Gastrocnemius medialis (tissue), 4 donors: ENCODE measurements at regions not wholly inside any gene's neighbourhood (a gene's known extent, or its start where the extent isn't known, plus 50 kb on each side); places are given as distances from the start of the nearest gene placed in this dataset.

Experiments used
- ATAC-seq, 2 donors: fragments of 150-250 bp; one replicate each; pipeline ENCODE4 v1.9.1; 2016
- DNase-seq, 2 donors: peaks; one replicate each; pipeline ENCODE4 v3.0.0-alpha.2; 2019
- H3K27ac ChIP-seq, 4 donors: fragments of 200-600 bp; sonication (generic); 1 replicate in 1 of 4; 2 replicates in 3 of 4; pipeline ENCODE4 v1.5.1; 2016 to 2018; ENCODE audit warnings: mild to moderate bottlenecking in 2 of 4, moderate library complexity in 1 of 4
- H3K27me3 ChIP-seq, 3 donors: fragments of 200-600 bp; sonication (generic) in 2 of 3; 1 replicate in 1 of 3; 2 replicates in 2 of 3; pipeline versions ENCODE4 v1.5.1 to v1.6.0; 2016 to 2019; ENCODE audit warnings: mild to moderate bottlenecking in 1 of 3, moderate library complexity in 1 of 3
- H3K36me3 ChIP-seq, 2 donors: fragments of 200-600 bp; sonication (generic) in 1 of 2; one replicate each; pipeline ENCODE4 v1.5.1; 2017 to 2018
- H3K4me1 ChIP-seq, 2 donors: fragments of 200-600 bp; sonication (generic) in 1 of 2; one replicate each; pipeline ENCODE4 v1.5.1; 2016 to 2017; ENCODE audit warnings: mild to moderate bottlenecking in 2 of 2
- H3K4me3 ChIP-seq, 4 donors: fragments of 200-600 bp; sonication (generic) in 3 of 4; 1 replicate in 1 of 4; 2 replicates in 3 of 4; pipeline ENCODE4 v1.5.1; 2016 to 2019; ENCODE audit warnings: mild to moderate bottlenecking in 2 of 4
- H3K9me3 ChIP-seq, 3 donors: fragments of 200-600 bp; sonication (generic) in 2 of 3; 1 replicate in 1 of 3; 2 replicates in 2 of 3; pipeline ENCODE4 v1.5.1; 2016 to 2019
- CTCF ChIP-seq, 5 experiments: fragments of 450-650 bp in 3 of 5; fragments of 200-600 bp in 2 of 5; sonication (generic) in 2 of 5; IDR thresholded peaks in 4 of 5; conservative IDR thresholded peaks in 1 of 5; 1 replicate in 4 of 5; 2 replicates in 1 of 5; pipeline ENCODE4 v1.5.1; 2016 to 2019; ENCODE audit warnings: antibody characterized with exemption in 5 of 5, mild to moderate bottlenecking in 3 of 5, moderate library complexity in 3 of 5
- POLR2A ChIP-seq, 2 donors: fragments of 450-650 bp; IDR thresholded peaks; one replicate each; pipeline ENCODE4 v1.6.1; 2017; ENCODE audit warnings: antibody characterized with exemption in 2 of 2, mild to moderate bottlenecking in 2 of 2, moderate library complexity in 2 of 2
- in situ Hi-C, 4 donors: fragments of 200-750 bp; cut with MboI; loops; one replicate each; pipeline versions ENCODE4 v1.15.0 to v1.8.0; 2017; ENCODE audit warnings: low sequenced_read_pairs in 4 of 4
- intact Hi-C: fragments of 100-400 bp; cut with DNase I; formaldehyde crosslinking; loops from one replicate; pipeline ENCODE4 v1.15.1; 2023; ENCODE audit warnings: low total_unique reads

- H3K4me1 ChIP-seq: no peaks in the 10 kb centered on the region
- intact Hi-C loops: no loop called here
- H3K27ac ChIP-seq: no peak overlapping the region
- in situ Hi-C loops: no loop called here
- DNase-seq (no peak), ATAC-seq (no peak)
- TF ChIP-seq CTCF (IDR thresholded peaks at IDR 0.05 in 4 of 5, conservative IDR thresholded peaks at IDR 0.05 in 1 of 5) (no peak), POLR2A (IDR thresholded peaks at IDR 0.05) (no peak)
- no peaks in the 10 kb centered on the region for H3K27me3 ChIP-seq
- no peaks in the 10 kb centered on the region for H3K36me3 ChIP-seq
- no peaks in the 10 kb centered on the region for H3K9me3 ChIP-seq
- no peak overlapping the region for H3K4me3 ChIP-seq
Observed at GRCh38 chr11:128374026-128374425, 213.3 kb downstream of the ETS1 start.

GRCh38 chr11:128372977-128373376 is 214.4 kb downstream of the ETS1 start:
- Histone ChIP-seq H3K4me3 (no peak overlapping the region), H3K36me3 (no peaks in the 10 kb centered on the region), H3K27ac (no peak overlapping the region), H3K4me1 (no peaks in the 10 kb centered on the region), H3K27me3 (no peaks in the 10 kb centered on the region), H3K9me3 (no peaks in the 10 kb centered on the region)
- no peak for DNase-seq
- in situ Hi-C loops (no loop called here), intact Hi-C loops (no loop called here)
- no peak for TF ChIP-seq POLR2A (IDR thresholded peaks at IDR 0.05)
- no peak for TF ChIP-seq CTCF (IDR thresholded peaks at IDR 0.05 in 4 of 5, conservative IDR thresholded peaks at IDR 0.05 in 1 of 5)
- ATAC-seq: no peak

GRCh38 chr11:128367573-128367972 is 219.8 kb downstream of the ETS1 start:
- Histone ChIP-seq H3K4me3 (no peak overlapping the region), H3K27ac (no peak overlapping the region), H3K36me3 (no peaks in the 10 kb centered on the region), H3K27me3 (no peaks in the 10 kb centered on the region), H3K4me1 (no peaks in the 10 kb centered on the region), H3K9me3 (no peaks in the 10 kb centered on the region)
- in situ Hi-C loops (no loop called here), intact Hi-C loops (no loop called here)
- TF ChIP-seq POLR2A (IDR thresholded peaks at IDR 0.05) (no peak), CTCF (IDR thresholded peaks at IDR 0.05 in 4 of 5, conservative IDR thresholded peaks at IDR 0.05 in 1 of 5) (no peak)
- no peak for DNase-seq
- no peak for ATAC-seq

- intact Hi-C loops: no loop called here
- Histone ChIP-seq H3K9me3 (no peaks in the 10 kb centered on the region), H3K36me3 (no peaks in the 10 kb centered on the region), H3K4me1 (peaks cover 4 to 6% of the 10 kb centered on the region in 2 donors), H3K27ac (no peak overlapping the region), H3K27me3 (no peaks in the 10 kb centered on the region), H3K4me3 (no peak overlapping the region)
- in situ Hi-C loops: no loop called here
- no peak for ATAC-seq
- no peak for DNase-seq
- TF ChIP-seq POLR2A (IDR thresholded peaks at IDR 0.05) (no peak), CTCF (IDR thresholded peaks at IDR 0.05 in 4 of 5, conservative IDR thresholded peaks at IDR 0.05 in 1 of 5) (no peak)
Observed at GRCh38 chr11:128365044-128365443, 222.3 kb downstream of the ETS1 start.

GRCh38 chr11:128361451-128362020 is 225.8 kb downstream of the ETS1 start:
- intact Hi-C loops: no loop called here
- no peaks in the 10 kb centered on the region for H3K27me3 ChIP-seq
- ATAC-seq (no peak), DNase-seq (no peak)
- no peaks in the 10 kb centered on the region for H3K9me3 ChIP-seq
- H3K4me1 ChIP-seq: peaks cover 4 to 6% of the 10 kb centered on the region in 2 donors
- H3K36me3 ChIP-seq: no peaks in the 10 kb centered on the region
- H3K4me3 ChIP-seq: no peak overlapping the region
- no peak for TF ChIP-seq CTCF (IDR thresholded peaks at IDR 0.05 in 4 of 5, conservative IDR thresholded peaks at IDR 0.05 in 1 of 5)
- TF ChIP-seq POLR2A (IDR thresholded peaks at IDR 0.05): no peak
- in situ Hi-C loops: no loop called here
- no peak overlapping the region for H3K27ac ChIP-seq
